BJ (cell line): ENCODE measurements at regions not wholly inside any gene's neighbourhood (a gene's known extent, or its start where the extent isn't known, plus 50 kb on each side); places are given as distances from the start of the nearest gene placed in this dataset.
"Not testable (repeated sequence)": the region's sequence is repeated elsewhere in the genome, so short reads cannot be mapped to it uniquely, and the experiment has no call there.

Source experiments
- CTCF ChIA-PET: fragments of 350-600 bp; formaldehyde crosslinking; extraction: SDS; loops from one replicate; lab custom pipeline; 2021; ENCODE audit warnings: antibody characterized with exemption, inconsistent platforms; lab: Yijun Ruan, JAX
- POLR2A ChIA-PET: fragments of 300-600 bp; sonication (Branson Sonifier 250); formaldehyde crosslinking; extraction: SDS; loops from one replicate; lab custom pipeline; 2021; ENCODE audit warnings: antibody characterized with exemption; lab: Charles Lee
- DNase-seq: peaks from one replicate; pipeline ENCODE4 v3.0.0-alpha.2; 2011; ENCODE audit warnings: low read depth
- H3K27me3 ChIP-seq: 2 replicates; pipeline ENCODE4 v1.6.0; 2011; ENCODE audit warnings: low read length; ENCODE audit not compliant: control insufficient read depth, insufficient read depth
- H3K36me3 ChIP-seq: 2 replicates; pipeline ENCODE4 v1.5.1; 2011; ENCODE audit warnings: low read length; ENCODE audit not compliant: control insufficient read depth, insufficient read depth
- H3K4me3 ChIP-seq: 2 replicates; pipeline ENCODE4 v1.5.1; 2011; ENCODE audit warnings: low read depth, mild to moderate bottlenecking, control low read depth, low read length
- TF ChIP-seq, protein P1 (sequence below): IDR thresholded peaks from 2 replicates; pipeline ENCODE4 v1.5.1; 2011; ENCODE audit warnings: low read depth, mild to moderate bottlenecking, control low read depth, inconsistent platforms, low read length, moderate library complexity; ENCODE audit not compliant: insufficient read depth

GRCh38 chr2:89797320-89798038 lies 1106.0 kb downstream of the RPIA start:
- H3K27me3 ChIP-seq, result no peaks in the 10 kb centered on the region
- no peaks in the 10 kb centered on the region for H3K36me3 ChIP-seq
- POLR2A ChIA-PET, result no interaction called here
- TF ChIP-seq, protein P1, sequence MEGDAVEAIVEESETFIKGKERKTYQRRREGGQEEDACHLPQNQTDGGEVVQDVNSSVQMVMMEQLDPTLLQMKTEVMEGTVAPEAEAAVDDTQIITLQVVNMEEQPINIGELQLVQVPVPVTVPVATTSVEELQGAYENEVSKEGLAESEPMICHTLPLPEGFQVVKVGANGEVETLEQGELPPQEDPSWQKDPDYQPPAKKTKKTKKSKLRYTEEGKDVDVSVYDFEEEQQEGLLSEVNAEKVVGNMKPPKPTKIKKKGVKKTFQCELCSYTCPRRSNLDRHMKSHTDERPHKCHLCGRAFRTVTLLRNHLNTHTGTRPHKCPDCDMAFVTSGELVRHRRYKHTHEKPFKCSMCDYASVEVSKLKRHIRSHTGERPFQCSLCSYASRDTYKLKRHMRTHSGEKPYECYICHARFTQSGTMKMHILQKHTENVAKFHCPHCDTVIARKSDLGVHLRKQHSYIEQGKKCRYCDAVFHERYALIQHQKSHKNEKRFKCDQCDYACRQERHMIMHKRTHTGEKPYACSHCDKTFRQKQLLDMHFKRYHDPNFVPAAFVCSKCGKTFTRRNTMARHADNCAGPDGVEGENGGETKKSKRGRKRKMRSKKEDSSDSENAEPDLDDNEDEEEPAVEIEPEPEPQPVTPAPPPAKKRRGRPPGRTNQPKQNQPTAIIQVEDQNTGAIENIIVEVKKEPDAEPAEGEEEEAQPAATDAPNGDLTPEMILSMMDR, result no peak
- no peak overlapping the region for H3K4me3 ChIP-seq
- CTCF ChIA-PET, result no interaction called here
- DNase-seq, result no peak

DNA sequence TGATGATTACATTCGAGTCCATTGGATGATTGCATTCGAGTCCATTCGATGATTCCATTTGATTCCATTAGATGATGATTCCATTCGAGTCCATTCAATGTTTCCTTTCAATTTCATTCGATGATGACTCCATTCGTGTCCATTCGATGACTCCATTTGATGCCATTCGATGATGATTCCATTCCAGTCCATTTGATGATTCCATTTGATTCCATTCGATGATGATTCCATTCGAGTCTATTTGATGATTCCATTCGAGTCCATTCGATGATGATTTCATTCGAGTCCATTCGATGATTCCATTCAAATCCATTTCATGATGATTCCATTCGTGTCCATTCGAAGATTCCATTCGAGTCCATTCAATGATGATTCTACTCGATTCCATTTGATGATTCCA lies 1109.7 kb downstream of the RPIA start:
- H3K36me3 ChIP-seq, POLR2A ChIA-PET, DNase-seq, H3K27me3 ChIP-seq, H3K4me3 ChIP-seq, CTCF ChIA-PET: not testable (repeated sequence)

GRCh38 chr2:89806363-89806762 lies 1114.9 kb downstream of the RPIA start:
- DNase-seq, CTCF ChIA-PET, H3K4me3 ChIP-seq, POLR2A ChIA-PET, H3K36me3 ChIP-seq, H3K27me3 ChIP-seq: not testable (repeated sequence)

GRCh38 chr2:89811295-89811694 lies 1119.8 kb downstream of the RPIA start:
- Histone ChIP-seq H3K27me3 (no peaks in the 10 kb centered on the region), H3K36me3 (no peaks in the 10 kb centered on the region), H3K4me3 (no peak overlapping the region)
- ChIA-PET POLR2A (no interaction called here), CTCF (no interaction called here)
- TF ChIP-seq, protein P1, result no peak
- DNase-seq, result no peak

DNA sequence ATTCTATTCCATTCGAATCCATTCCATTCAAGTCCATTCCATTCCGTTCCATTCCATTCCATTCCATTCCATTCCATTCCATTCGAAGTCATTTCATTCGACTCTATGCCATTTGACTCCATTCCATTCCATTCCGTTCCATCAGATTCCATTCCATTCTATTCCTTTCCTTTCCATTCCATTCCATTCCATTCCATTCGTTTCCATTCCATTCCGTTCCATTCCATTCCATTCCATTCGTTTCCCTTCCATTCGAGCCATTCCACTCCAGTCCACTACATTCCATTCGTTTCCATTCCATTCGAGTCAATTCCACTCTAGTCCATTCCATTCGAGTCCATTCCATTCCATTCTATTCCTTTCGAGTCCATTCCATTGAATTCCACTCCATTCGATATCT lies 1120.4 kb downstream of the RPIA start:
- CTCF ChIA-PET, POLR2A ChIA-PET, H3K4me3 ChIP-seq, DNase-seq, H3K27me3 ChIP-seq, H3K36me3 ChIP-seq: not testable (repeated sequence)

DNA sequence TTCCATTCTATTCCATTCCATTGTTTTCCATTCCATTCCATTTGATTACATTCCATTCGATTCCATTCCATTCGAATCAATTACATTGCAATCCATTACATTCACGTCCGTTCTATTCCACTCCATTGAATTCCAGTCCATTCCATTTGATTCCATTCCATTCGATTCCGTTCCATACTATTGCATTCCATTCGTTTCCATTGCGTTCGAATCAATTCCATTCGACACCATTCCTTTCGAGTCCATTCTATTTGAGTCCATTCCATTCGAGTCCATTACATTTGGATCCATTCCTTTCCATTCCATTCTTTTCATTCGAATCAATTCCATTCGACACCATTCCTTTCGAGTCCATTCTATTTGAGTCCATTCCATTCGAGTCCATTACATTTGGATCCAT lies 1122.9 kb downstream of the RPIA start:
- H3K36me3 ChIP-seq, H3K4me3 ChIP-seq, POLR2A ChIA-PET, DNase-seq, CTCF ChIA-PET, H3K27me3 ChIP-seq: not testable (repeated sequence)

DNA sequence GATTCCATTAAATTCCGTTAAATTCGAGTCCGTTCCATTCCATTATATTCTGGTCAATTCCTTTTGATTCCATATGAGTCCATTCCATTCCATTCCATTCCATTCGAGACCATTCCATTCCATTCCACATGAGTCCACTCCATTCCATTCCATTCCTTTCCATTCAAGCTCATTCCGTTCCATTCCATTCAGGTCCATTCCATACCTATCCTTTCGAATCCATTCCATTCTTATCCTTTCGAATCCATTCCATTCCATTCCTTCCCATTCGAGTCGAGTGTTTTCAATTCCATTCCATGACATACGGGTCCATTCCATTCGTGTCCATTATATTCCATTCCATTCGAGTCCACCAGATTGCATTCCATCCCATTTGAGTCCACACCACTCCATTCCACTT lies 1127.4 kb downstream of the RPIA start:
- no peaks in the 10 kb centered on the region for H3K36me3 ChIP-seq
- POLR2A ChIA-PET, result no interaction called here
- H3K27me3 ChIP-seq, result no peaks in the 10 kb centered on the region
- no peak overlapping the region for H3K4me3 ChIP-seq
- CTCF ChIA-PET, result no interaction called here
- DNase-seq, result no peak
- TF ChIP-seq, protein P1, result no peak
